Neural cell (in vitro differentiated cells): ENCODE measurements at regions not wholly inside any gene's neighbourhood (a gene's known extent, or its start where the extent isn't known, plus 50 kb on each side); places are given as distances from the start of the nearest gene placed in this dataset.

Experiments used
- H2AFZ ChIP-seq: fragments of 200-600, 300-800 bp; sonication (generic), shearing (Covaris generic); 2 replicates; pipeline ENCODE4 v1.6.0; 2014; ENCODE audit warnings: low read depth, mild to moderate bottlenecking, antibody characterized with exemption, low read length, moderate library complexity
- H3F3A ChIP-seq: fragments of 200-600 bp; shearing (Covaris generic); 2 replicates; pipeline ENCODE4 v1.6.1; 2016; ENCODE audit warnings: mild to moderate bottlenecking, moderate library complexity, mixed read lengths, antibody characterized with exemption, low read length; ENCODE audit not compliant: insufficient read depth, poor library complexity, severe bottlenecking
- H3K27ac ChIP-seq: fragments of 200-600, 300-800 bp; sonication (generic), shearing (Covaris generic); 2 replicates; pipeline ENCODE4 v1.5.1; 2014; ENCODE audit warnings: mild to moderate bottlenecking, low read length, moderate library complexity
- H3K27me3 ChIP-seq: fragments of 300-800, 200-600 bp; sonication (generic), shearing (Covaris generic); 2 replicates; pipeline ENCODE4 v1.6.0; 2014; ENCODE audit warnings: mild to moderate bottlenecking, low read depth, low read length, moderate library complexity; ENCODE audit not compliant: insufficient read depth
- H3K36me3 ChIP-seq: fragments of 300-800, 200-600 bp; sonication (generic), shearing (Covaris generic); 2 replicates; pipeline ENCODE4 v1.5.1; 2014; ENCODE audit warnings: mild to moderate bottlenecking, antibody characterized with exemption, low read length, moderate library complexity; ENCODE audit not compliant: insufficient read depth
- H3K4me2 ChIP-seq: fragments of 300-800, 200-600 bp; sonication (generic), shearing (Covaris generic); 2 replicates; pipeline ENCODE4 v1.6.0; 2014; ENCODE audit warnings: mild to moderate bottlenecking, low read length
- H3K4me3 ChIP-seq: fragments of 300-800, 200-600 bp; sonication (generic), shearing (Covaris generic); 2 replicates; pipeline ENCODE4 v1.5.1; 2014; ENCODE audit warnings: mild to moderate bottlenecking, low read length, moderate library complexity
- H3K79me2 ChIP-seq: fragments of 200-600 bp; shearing (Covaris generic); replicated peaks from 2 replicates; pipeline ENCODE4 v1.6.0; 2014; ENCODE audit warnings: mild to moderate bottlenecking, low read length, moderate library complexity; ENCODE audit not compliant: insufficient read depth
- H3K9ac ChIP-seq: fragments of 300-800, 200-600 bp; sonication (generic), shearing (Covaris generic); 2 replicates; pipeline ENCODE4 v1.6.1; 2016; ENCODE audit warnings: mild to moderate bottlenecking, low read length, mixed read lengths
- H3K9me2 ChIP-seq: fragments of 200-600 bp; shearing (Covaris generic); 2 replicates; pipeline ENCODE4 v1.6.1; 2016; ENCODE audit warnings: mild to moderate bottlenecking, low read length, mixed read lengths; ENCODE audit not compliant: insufficient read depth
- H3K9me3 ChIP-seq: fragments of 200-600, 300-800 bp; sonication (generic), shearing (Covaris generic); 2 replicates; pipeline ENCODE4 v1.6.1; 2016; ENCODE audit warnings: mild to moderate bottlenecking, mixed run types, low read length, moderate library complexity, mixed read lengths
- H4K20me1 ChIP-seq: fragments of 200-600 bp; shearing (Covaris generic); 2 replicates; pipeline ENCODE4 v1.6.1; 2016; ENCODE audit warnings: mild to moderate bottlenecking, mixed run types; ENCODE audit not compliant: insufficient read depth
- EP300 ChIP-seq: fragments of 450-650 bp; conservative IDR thresholded peaks from 2 replicates; pipeline ENCODE4 v1.6.1; 2014; ENCODE audit warnings: antibody characterized with exemption, mild to moderate bottlenecking, moderate library complexity; ENCODE audit not compliant: poor library complexity, severe bottlenecking
- EZH2 ChIP-seq: fragments of 200-600, 300-800 bp; shearing (Covaris generic), sonication (generic); IDR thresholded peaks from 2 replicates; pipeline ENCODE4 v1.6.1; 2014; ENCODE audit warnings: antibody characterized with exemption, low read length, borderline replicate concordance, mild to moderate bottlenecking; ENCODE audit not compliant: insufficient read depth, poor library complexity, severe bottlenecking
- MXI1 ChIP-seq: fragments of 450-650 bp; conservative IDR thresholded peaks from 2 replicates; pipeline ENCODE4 v1.6.1; 2014; ENCODE audit warnings: antibody characterized with exemption, mild to moderate bottlenecking; ENCODE audit not compliant: poor library complexity, severe bottlenecking
- POLR2AphosphoS5 ChIP-seq: IDR thresholded peaks from 2 replicates; pipeline ENCODE4 v1.6.1; 2012
- RAD21 ChIP-seq: fragments of 450-650 bp; conservative IDR thresholded peaks from 2 replicates; pipeline ENCODE4 v1.6.1; 2014; ENCODE audit warnings: antibody characterized with exemption, mild to moderate bottlenecking, moderate library complexity
- SMC3 ChIP-seq: fragments of 450-650 bp; conservative IDR thresholded peaks from 2 replicates; pipeline ENCODE4 v1.6.1; 2014; ENCODE audit warnings: antibody characterized with exemption, mild to moderate bottlenecking, moderate library complexity; ENCODE audit not compliant: poor library complexity
- TAF1 ChIP-seq: IDR thresholded peaks from 2 replicates; pipeline ENCODE4 v1.6.1; 2012; ENCODE audit warnings: low read depth
- TF ChIP-seq, protein P1 (sequence below): IDR thresholded peaks from 2 replicates; pipeline ENCODE4 v1.6.1; 2012; ENCODE audit warnings: borderline replicate concordance
- TF ChIP-seq, protein P2 (sequence below): fragments of 450-650 bp; IDR thresholded peaks from 2 replicates; pipeline ENCODE4 v1.5.1; 2014; ENCODE audit warnings: antibody characterized with exemption, mild to moderate bottlenecking, moderate library complexity; ENCODE audit not compliant: poor library complexity, severe bottlenecking

DNA sequence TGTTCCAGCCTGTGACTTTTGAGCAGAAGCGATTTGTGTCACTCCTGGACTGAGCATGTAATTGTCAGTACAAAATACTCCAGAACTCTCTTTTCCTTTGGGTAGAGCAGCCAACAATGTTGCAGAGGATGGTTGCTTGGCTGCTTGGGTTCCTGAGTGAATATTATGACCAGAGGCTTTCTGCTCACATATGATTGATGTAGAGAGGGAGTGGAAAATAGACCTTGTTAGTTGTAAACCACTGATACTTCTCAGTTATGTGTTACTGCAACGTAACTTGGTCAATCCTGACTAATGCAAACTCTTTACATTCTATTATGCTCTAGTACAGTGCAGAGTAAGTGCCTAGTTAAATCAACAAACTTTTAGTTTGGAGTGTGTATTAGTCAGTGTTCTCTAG, 322.6 kb upstream of the KCNH8 start:
- no peak overlapping the region for H3K4me2 ChIP-seq
- no peak overlapping the region for H3K4me3 ChIP-seq
- no peaks in the 10 kb centered on the region for H3K36me3 ChIP-seq
- H2AFZ ChIP-seq = no peak overlapping the region
- TF ChIP-seq, protein P1, sequence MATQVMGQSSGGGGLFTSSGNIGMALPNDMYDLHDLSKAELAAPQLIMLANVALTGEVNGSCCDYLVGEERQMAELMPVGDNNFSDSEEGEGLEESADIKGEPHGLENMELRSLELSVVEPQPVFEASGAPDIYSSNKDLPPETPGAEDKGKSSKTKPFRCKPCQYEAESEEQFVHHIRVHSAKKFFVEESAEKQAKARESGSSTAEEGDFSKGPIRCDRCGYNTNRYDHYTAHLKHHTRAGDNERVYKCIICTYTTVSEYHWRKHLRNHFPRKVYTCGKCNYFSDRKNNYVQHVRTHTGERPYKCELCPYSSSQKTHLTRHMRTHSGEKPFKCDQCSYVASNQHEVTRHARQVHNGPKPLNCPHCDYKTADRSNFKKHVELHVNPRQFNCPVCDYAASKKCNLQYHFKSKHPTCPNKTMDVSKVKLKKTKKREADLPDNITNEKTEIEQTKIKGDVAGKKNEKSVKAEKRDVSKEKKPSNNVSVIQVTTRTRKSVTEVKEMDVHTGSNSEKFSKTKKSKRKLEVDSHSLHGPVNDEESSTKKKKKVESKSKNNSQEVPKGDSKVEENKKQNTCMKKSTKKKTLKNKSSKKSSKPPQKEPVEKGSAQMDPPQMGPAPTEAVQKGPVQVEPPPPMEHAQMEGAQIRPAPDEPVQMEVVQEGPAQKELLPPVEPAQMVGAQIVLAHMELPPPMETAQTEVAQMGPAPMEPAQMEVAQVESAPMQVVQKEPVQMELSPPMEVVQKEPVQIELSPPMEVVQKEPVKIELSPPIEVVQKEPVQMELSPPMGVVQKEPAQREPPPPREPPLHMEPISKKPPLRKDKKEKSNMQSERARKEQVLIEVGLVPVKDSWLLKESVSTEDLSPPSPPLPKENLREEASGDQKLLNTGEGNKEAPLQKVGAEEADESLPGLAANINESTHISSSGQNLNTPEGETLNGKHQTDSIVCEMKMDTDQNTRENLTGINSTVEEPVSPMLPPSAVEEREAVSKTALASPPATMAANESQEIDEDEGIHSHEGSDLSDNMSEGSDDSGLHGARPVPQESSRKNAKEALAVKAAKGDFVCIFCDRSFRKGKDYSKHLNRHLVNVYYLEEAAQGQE = no peak
- no peak for TF ChIP-seq TAF1
- TF ChIP-seq MXI1 = no peak
- TF ChIP-seq POLR2AphosphoS5 = no peak
- TF ChIP-seq SMC3 = no peak
- H3K9me2 ChIP-seq = no peaks in the 10 kb centered on the region
- H3K9ac ChIP-seq = no peak overlapping the region
- H3K9me3 ChIP-seq = no peaks in the 10 kb centered on the region
- H3F3A ChIP-seq = no peaks in the 10 kb centered on the region
- H3K27ac ChIP-seq = no peak overlapping the region
- H3K79me2 ChIP-seq = no peaks in the 10 kb centered on the region
- H3K27me3 ChIP-seq = no peaks in the 10 kb centered on the region
- H4K20me1 ChIP-seq = no peaks in the 10 kb centered on the region

GRCh38 chr3:18813300-18813699, 335.0 kb upstream of the KCNH8 start:
- Histone ChIP-seq H3F3A (no peaks in the 10 kb centered on the region), H3K9ac (no peak overlapping the region), H4K20me1 (no peaks in the 10 kb centered on the region), H3K4me2 (no peak overlapping the region), H3K27me3 (no peaks in the 10 kb centered on the region), H3K79me2 (no peaks in the 10 kb centered on the region), H3K9me2 (no peaks in the 10 kb centered on the region), H3K36me3 (no peaks in the 10 kb centered on the region), H3K9me3 (no peaks in the 10 kb centered on the region), H3K27ac (no peak overlapping the region), H2AFZ (no peak overlapping the region), H3K4me3 (no peak overlapping the region)
- TF ChIP-seq TAF1 = no peak
- TF ChIP-seq, protein P2, sequence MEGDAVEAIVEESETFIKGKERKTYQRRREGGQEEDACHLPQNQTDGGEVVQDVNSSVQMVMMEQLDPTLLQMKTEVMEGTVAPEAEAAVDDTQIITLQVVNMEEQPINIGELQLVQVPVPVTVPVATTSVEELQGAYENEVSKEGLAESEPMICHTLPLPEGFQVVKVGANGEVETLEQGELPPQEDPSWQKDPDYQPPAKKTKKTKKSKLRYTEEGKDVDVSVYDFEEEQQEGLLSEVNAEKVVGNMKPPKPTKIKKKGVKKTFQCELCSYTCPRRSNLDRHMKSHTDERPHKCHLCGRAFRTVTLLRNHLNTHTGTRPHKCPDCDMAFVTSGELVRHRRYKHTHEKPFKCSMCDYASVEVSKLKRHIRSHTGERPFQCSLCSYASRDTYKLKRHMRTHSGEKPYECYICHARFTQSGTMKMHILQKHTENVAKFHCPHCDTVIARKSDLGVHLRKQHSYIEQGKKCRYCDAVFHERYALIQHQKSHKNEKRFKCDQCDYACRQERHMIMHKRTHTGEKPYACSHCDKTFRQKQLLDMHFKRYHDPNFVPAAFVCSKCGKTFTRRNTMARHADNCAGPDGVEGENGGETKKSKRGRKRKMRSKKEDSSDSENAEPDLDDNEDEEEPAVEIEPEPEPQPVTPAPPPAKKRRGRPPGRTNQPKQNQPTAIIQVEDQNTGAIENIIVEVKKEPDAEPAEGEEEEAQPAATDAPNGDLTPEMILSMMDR = no peak
- no peak for TF ChIP-seq POLR2AphosphoS5
- TF ChIP-seq RAD21 = no peak
- TF ChIP-seq EZH2 = no peak
- no peak for TF ChIP-seq SMC3
- no peak for TF ChIP-seq EP300
- TF ChIP-seq, protein P1 = no peak
- TF ChIP-seq MXI1 = no peak
